ENCODE measurements at regions not wholly inside any gene's neighbourhood (a gene's known extent, or its start where the extent isn't known, plus 50 kb on each side); places are given as distances from the start of the nearest gene placed in this dataset.

GRCh38 chr15:93422476-93422875 is 333.5 kb upstream of the RGMA start:
- no peak for TF ChIP-seq POLR2A (IDR thresholded peaks at IDR 0.05)
- TF ChIP-seq, protein P1, sequence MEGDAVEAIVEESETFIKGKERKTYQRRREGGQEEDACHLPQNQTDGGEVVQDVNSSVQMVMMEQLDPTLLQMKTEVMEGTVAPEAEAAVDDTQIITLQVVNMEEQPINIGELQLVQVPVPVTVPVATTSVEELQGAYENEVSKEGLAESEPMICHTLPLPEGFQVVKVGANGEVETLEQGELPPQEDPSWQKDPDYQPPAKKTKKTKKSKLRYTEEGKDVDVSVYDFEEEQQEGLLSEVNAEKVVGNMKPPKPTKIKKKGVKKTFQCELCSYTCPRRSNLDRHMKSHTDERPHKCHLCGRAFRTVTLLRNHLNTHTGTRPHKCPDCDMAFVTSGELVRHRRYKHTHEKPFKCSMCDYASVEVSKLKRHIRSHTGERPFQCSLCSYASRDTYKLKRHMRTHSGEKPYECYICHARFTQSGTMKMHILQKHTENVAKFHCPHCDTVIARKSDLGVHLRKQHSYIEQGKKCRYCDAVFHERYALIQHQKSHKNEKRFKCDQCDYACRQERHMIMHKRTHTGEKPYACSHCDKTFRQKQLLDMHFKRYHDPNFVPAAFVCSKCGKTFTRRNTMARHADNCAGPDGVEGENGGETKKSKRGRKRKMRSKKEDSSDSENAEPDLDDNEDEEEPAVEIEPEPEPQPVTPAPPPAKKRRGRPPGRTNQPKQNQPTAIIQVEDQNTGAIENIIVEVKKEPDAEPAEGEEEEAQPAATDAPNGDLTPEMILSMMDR (IDR thresholded peaks at IDR 0.05): no peak
